ENCODE measurements at regions not wholly inside any gene's neighbourhood (a gene's known extent, or its start where the extent isn't known, plus 50 kb on each side); places are given as distances from the start of the nearest gene placed in this dataset.
"Not testable (repeated sequence)": the region's sequence is repeated elsewhere in the genome, so short reads cannot be mapped to it uniquely, and the experiment has no call there.

GRCh38 chr4:53919535-53919934, 144.9 kb downstream of the CHIC2 start:
- no peak for DNase-seq

DNA sequence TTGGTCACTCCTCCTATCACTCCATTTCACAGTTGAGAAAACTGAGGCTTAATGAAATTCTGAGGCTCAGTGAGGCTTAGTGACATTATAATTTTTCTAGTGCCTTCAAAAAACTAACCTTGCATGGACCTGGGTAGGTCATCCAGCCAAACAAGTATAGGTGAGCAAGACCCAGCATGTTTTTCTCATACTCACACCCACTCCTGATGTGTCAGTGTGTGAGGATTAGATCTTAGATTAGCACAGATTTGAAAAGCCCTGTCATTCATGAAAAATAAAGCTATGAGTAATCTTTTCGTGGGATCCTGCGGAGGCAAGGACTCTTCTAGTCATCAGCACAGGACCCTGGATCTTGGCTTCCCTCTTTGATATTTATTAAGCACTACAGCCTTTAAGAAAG, 146.7 kb downstream of the CHIC2 start:
- DNase-seq, result no peak

DNA sequence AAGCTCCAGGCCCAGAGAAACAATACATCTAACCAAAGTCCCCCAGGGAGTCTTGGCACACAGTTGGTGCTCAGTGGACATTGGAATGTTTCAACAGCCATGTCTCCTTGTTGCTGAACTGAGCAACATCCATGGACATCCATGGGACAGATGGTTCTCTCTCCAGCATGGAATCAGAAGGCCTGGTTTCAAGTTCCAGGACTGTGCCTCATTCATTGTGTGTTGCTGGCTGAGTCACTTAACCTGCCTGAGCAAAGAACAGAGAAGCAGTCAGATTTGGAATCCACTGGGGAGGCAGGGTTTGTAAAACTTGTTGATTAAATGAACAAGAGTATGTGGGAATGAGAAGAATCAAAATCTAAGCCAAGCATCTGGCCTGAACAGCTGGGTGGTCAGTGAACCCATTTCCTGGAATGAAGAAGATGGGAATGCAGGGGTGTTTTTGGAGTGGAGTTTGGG, 147.9 kb downstream of the CHIC2 start:
- no peak for DNase-seq

GRCh38 chr4:53914313-53915016, 149.9 kb downstream of the CHIC2 start:
- DNase-seq, result no peak

DNA sequence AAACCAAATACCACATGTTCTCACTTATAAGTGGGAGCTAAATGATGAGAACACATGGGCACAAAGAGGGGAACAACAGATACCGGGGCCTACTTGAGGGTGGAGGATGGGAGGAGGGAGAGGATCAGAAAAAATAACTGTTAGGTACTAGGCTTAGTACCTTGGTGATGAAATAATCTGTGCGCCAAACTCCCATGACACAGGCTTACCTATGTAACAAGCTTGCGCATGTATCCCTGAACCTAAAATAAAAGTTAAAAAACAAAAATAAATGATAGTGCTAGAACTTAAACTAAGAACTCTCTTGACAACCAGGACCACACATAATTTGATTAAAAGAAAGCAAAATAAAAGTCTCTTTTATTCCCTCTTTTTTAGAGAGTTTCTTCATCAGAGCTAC, 150.6 kb downstream of the CHIC2 start:
- no peak for DNase-seq

DNA sequence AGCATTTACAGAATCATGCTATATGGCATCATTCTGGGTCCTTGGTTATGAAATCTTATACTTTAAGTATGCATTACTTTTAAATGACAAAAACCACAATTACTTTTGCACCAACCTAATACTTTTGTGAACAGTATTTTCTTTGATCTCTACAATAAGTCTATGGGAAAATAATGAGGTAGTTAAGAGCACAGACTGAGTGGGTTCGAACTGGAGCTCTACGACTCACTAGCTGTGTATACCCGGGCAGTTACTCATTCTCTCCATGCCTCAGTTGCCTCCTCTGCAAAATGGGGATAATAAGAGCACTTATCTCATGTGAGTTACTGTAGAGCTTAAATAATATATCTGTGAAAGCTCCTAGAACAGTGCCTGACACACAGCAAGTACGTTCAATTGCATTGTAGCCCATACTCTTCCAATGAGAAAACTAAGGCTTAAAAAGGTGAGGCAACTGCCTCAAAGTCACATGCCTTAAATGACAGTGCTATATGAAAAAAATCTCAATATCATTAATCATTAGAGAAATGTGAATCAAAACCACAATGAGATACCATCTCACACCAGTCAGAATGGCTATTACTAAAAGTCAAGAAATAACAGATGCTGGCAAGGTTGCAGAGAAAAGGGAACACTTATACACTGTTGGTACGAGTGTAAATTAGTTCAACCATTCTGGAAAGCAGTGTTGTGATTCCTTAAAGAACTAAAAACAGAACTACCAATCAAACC, 151.5 kb downstream of the CHIC2 start:
- DNase-seq, result no peak

DNA sequence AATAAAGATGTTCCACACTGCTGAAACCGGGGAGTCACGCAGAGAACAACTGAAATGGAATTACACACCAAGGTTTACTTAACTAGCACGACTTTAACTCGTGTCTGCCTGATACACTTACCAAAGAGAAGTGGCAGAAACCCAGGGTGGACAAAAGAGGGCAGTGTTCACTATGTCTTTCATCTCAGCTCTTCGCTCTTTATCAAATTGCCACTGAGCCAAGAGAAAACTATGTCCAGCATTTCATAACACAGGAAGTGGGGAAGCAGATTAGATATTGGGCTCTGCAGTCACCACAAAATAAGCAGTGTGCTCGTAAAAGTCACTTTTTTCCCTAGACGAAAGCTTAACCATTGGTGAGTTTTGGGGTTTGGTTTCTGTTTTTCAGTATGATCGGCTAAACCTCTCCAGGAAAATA, 155.7 kb downstream of the CHIC2 start:
- DNase-seq, result peak; percentile 11

DNA sequence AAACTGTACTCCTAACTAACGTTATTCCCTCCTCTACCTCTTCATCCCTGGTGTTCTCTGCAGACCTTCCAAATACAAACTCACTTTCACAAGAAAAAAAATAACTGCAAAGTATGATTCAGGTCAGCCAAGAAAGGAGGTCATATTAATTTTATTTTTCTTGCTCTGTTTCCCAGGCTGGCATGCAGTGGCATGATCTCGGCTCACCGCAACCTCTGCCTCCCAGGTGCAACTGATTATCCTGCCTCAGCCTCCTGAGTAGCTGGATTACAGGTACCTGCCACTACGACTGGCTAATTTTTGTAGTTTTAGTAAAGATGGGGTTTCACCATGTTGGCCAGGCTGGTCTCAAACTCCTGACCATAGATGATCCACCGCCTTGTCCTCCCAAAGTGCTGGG, 156.6 kb downstream of the CHIC2 start:
- no peak for DNase-seq

DNA sequence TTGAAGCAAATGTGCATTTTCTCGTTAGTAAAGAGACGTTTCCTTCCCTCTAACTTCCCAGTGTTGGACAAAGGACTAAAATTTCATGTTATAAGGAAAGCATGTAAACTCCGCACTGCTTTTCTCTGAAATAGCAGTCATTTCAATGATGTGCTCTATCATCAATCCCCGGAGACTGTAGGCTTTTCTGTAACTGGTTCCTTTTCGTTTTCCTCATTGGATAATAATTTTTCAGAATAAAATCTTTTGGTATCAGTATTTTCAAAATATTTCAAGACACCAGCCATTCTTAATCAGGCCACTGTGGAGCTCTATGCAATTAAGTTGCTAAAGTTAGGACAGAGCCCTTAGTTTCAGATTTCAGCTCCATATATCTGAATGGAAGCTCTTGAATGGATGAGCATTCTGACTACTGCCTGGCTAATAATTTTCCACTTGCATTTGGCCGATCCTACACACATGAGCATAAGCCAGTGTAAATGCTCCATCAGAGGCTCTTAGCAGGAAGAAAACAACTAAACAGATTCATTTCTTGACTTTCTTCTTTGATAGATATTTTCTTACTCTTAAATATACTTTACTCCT, 157.7 kb downstream of the CHIC2 start:
- DNase-seq, result no peak

- DNase-seq, result no peak
These were observed 158.4 kb downstream of the CHIC2 start for GRCh38 chr4:53905941-53906377.

DNA sequence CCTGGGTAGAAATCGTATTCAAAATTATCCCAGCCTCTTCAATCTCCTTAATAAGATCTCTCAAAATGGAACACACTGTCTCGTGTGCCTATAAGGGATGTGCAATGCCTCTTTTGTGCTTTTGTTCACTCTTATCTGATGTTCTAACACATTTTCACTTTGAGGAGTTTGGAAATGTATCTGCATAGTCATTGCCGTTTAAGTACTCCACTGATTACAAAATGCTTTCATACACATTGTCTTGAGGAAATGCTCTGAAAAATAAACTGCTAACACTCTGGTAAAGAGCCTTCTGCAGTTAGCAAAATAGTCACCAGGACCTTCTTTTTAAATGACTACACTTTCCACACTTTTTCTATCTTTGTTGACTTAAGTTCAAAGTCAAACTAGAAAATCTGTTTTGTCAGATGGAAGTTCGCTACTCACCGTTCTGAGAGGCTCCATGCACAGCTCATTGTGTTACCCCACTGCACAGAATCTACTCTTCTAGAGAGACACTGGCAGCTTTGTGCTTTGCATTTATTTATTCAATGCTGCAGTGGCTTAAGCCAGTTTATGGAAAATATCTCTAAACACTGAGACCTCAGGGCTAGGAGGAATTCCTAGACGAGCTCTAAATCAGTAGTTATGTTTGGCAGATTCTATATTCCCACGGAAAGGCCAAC, 159.0 kb downstream of the CHIC2 start:
- no peak for DNase-seq

GRCh38 chr4:53902786-53903185, 161.6 kb downstream of the CHIC2 start:
- no peak for DNase-seq

DNA sequence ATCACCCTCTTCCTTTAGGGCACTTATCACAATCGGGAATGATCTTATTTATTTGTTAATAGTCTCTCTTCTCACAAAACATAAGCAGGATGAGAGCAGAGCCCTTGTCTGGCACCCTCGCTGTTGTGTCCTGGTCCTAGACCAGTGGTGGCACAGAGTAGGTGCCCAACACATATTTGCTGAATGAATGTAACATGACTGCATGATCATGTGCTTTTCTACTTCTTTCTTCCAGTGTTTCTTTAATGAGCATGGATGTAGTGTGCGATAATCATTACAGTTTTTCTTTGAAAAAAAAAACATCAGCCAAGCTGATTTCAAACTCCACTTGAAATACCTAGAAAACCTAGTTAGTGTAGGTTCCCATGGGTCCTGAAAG, 164.1 kb downstream of the CHIC2 start:
- DNase-seq, result no peak

- DNase-seq, result no peak
These were observed 164.7 kb downstream of the CHIC2 start for GRCh38 chr4:53899586-53900270.

- DNase-seq, result no peak
These were observed 169.3 kb downstream of the CHIC2 start for GRCh38 chr4:53895137-53895536.

DNA sequence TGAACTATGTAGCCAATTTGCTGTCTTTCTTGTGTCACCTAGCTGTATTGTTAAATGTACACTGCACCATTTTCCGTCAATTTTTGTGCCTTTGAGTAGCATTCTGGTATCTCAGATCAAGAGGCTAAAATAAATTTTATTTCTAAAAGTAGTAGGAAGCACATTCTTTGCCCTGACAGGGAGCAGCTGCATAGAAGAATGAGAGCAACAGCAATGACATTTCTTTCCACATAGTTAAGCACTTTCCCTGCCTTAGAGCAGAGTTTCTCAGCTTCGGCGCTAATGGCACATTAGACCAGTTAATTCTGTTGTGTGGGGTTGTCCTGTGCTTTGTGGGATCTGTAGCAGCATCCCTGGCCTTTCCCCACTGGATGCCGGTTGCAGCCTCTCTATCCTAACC, 173.9 kb downstream of the CHIC2 start:
- DNase-seq, result no peak

GRCh38 chr4:53889326-53890055, 174.9 kb downstream of the CHIC2 start:
- no peak for DNase-seq

DNA sequence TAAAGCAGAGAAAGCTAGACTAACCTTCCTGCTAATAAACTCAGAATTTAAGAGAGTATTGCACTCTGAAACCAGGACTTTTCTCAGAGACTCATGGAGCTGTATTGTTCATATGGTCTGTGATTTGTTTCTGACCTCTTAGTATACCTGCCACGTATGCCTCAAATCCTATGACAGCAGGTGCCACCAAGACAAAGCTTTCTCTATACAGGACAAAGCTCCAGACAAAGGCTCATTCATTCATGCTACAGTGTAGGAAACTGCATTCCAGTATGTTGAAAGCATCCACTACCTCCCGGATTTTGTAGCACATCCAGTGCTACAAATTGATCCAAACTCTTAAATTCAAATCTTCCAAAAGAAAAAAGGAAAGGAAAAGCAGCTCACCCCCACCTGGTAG, 178.3 kb downstream of the CHIC2 start:
- no peak for DNase-seq

DNA sequence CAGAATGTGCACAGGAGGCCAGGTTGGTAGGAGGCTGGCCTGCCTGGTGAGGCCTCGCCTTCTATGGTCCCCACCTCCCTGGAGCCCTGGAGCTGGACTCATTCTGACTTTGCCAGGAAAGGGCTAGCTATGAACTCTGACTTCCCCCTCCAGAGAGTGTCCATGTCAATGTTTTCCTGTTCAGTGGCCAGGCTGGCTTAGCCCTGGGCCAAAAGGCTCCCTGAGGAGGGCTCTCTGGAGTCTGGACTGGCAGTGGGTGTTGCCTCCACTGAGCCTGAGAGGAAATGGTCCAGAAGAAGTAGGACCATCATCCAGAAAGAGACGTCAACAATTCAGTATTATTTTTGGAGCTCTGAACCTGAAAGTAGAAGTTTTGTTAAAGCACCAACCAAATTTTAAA, 178.7 kb downstream of the CHIC2 start:
- no peak for DNase-seq

DNA sequence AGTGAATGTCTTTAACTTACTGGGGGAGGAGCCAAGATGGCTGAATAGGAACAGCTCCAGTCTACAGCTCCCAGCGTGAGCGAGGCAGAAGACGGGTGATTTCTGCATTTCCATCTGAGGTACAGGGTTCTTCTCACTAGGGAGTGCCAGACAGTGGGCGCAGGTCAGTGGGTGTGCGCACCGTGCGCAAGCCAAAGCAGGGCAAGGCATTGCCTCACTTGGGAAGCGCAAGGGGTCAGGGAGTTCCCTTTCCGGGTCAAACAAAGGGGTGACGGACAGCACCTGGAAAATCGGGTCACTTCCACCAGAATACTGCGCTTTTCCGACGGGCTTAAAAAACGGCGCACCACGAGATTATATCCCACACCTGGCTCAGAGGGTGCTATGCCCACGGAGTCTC, 187.3 kb downstream of the CHIC2 start:
- not testable (repeated sequence) for DNase-seq

DNA sequence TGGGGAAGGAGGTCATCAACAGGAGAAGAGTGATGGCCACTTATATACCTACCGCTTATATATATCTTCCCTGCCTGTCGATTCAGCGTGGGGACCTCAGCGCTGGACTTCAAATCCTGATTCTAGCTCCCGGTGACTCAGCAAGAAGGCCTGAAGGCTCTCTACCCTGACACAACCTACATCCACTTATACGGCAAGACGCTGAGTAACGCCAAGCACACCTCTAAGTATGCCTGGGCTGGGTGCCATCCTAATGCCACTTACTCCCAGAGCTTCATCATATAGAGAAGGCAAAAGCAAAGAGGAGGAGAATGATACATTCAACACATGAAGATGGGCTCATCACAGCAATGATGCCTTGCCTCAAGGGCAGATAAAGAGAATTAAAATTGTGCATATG, 198.3 kb downstream of the CHIC2 start:
- no peak for DNase-seq

DNA sequence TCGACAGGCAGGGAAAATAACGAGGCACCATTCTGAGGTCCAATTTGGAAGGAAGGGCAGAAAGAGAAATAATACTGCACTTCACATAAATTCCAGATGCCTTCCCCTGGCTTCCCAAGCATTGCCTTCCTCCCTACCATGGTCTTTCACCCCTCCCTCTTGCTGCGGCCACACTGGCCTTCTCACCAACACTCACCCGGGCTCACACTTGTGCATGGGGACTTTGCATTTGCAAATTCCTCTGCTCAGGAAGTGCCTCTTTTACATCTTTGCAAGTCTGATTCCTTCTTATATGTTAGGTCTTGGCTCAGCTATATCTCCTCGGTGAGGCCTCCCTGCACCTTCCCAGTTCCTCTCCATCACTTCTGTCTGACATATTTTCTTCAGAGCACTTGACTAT, 199.4 kb downstream of the CHIC2 start:
- DNase-seq, result no peak
